HepG2 (cell line): ENCODE measurements at regions not wholly inside any gene's neighbourhood (a gene's known extent, or its start where the extent isn't known, plus 50 kb on each side); places are given as distances from the start of the nearest gene placed in this dataset.

Source experiments
- ATAC-seq: fragments of 200-7000 bp; cut with Tn5 transposase; 3 replicates; pipeline ENCODE4 v1.9.1; 2020; ENCODE audit warnings: mild to moderate bottlenecking, moderate library complexity
- BruUV-seq: library from RNA; stranded (reverse); fragments of 400-500 nt; replicated peaks from 2 replicates; lab custom pipeline; 2021; lab: Mats Ljungman, UMichigan
- CTCF ChIA-PET: fragments of 300-600 bp; formaldehyde crosslinking; extraction: SDS; loops from one replicate; lab custom pipeline; 2021; ENCODE audit warnings: low total read pairs, inconsistent platforms, low intra/inter-chr PET ratio; lab: Yijun Ruan, JAX
- POLR2A ChIA-PET: fragments of 350-600 bp; sonication (Branson Sonifier 250); formaldehyde crosslinking; loops from one replicate; lab custom pipeline; 2020; ENCODE audit warnings: antibody characterized with exemption, inconsistent platforms; lab: Yijun Ruan, JAX
- DNase-seq: peaks from one replicate; pipeline ENCODE4 v3.0.0-alpha.2; 2015; ENCODE audit warnings: low spot score
- FAIRE-seq: peaks from 3 replicates; lab custom pipeline; 2011; peaks lifted over from hg19 to GRCh38; lab: Jason Lieb, UNC
- H2AFZ ChIP-seq: one replicate; pipeline ENCODE4 v1.6.1; 2011; ENCODE audit warnings: low read length, inconsistent platforms
- H3K27ac ChIP-seq: fragments of 300-600 bp; 3 replicates; pipeline ENCODE4 v1.8.0; 2011; ENCODE audit warnings: mixed run types, mild to moderate bottlenecking, mixed read lengths, low read length, inconsistent platforms; ENCODE audit not compliant: insufficient read depth; ENCODE audit errors: extremely low read length
- H3K27me3 ChIP-seq, 2 experiments: fragments of 200-600 bp in 1 of 2; 2 replicates in 1 of 2; 3 replicates in 1 of 2; pipeline versions ENCODE4 v1.6.0 to v1.8.0; 2011; ENCODE audit warnings: low read length in 2 of 2, mild to moderate bottlenecking in 2 of 2, moderate library complexity in 2 of 2, inconsistent platforms in 1 of 2; ENCODE audit not compliant: insufficient read depth in 2 of 2, control insufficient read depth in 1 of 2
- H3K36me3 ChIP-seq, 2 experiments: fragments of 200-600 bp in 1 of 2; replicated peaks in 1 of 2; 2 replicates in 1 of 2; 3 replicates in 1 of 2; pipeline versions ENCODE4 v1.5.1 to v1.8.0; 2011; ENCODE audit warnings: low read length in 2 of 2, inconsistent platforms in 1 of 2; ENCODE audit not compliant: insufficient read depth in 2 of 2, control insufficient read depth in 1 of 2
- H3K4me1 ChIP-seq: 2 replicates; pipeline ENCODE4 v1.5.1; 2012; ENCODE audit warnings: low read length, inconsistent platforms; ENCODE audit not compliant: insufficient read depth
- H3K4me2 ChIP-seq: 2 replicates; pipeline ENCODE4 v1.6.0; 2011; ENCODE audit warnings: low read depth, low read length, inconsistent platforms
- H3K4me3 ChIP-seq, 3 experiments: fragments of 200-600 bp in 1 of 3; sonication (generic), shearing (Covaris generic) in 1 of 3; replicated peaks in 1 of 3; 2 replicates each; pipeline ENCODE4 v1.5.1; 2011 to 2016; ENCODE audit warnings: low read length in 3 of 3, inconsistent platforms in 2 of 3, low read depth in 2 of 3, mild to moderate bottlenecking in 2 of 3, control low read depth in 1 of 3, mixed read lengths in 1 of 3; ENCODE audit not compliant: insufficient read depth in 1 of 3
- H3K79me2 ChIP-seq: one replicate; pipeline ENCODE4 v1.6.1; 2011; ENCODE audit warnings: low read length, inconsistent platforms; ENCODE audit not compliant: insufficient read depth
- H3K9ac ChIP-seq: 2 replicates; pipeline ENCODE4 v1.6.0; 2011; ENCODE audit warnings: mild to moderate bottlenecking, low read depth, low read length, inconsistent platforms; ENCODE audit not compliant: insufficient read depth
- H3K9me3 ChIP-seq: 2 replicates; pipeline ENCODE4 v1.5.1; 2012; ENCODE audit warnings: mild to moderate bottlenecking, low read length
- H4K20me1 ChIP-seq: 2 replicates; pipeline ENCODE4 v1.6.0; 2011; ENCODE audit warnings: inconsistent platforms, mild to moderate bottlenecking, low read length, moderate library complexity; ENCODE audit not compliant: insufficient read depth
- CENPBD1 ChIP-seq: sonication (generic); formaldehyde crosslinking; IDR thresholded peaks from 2 replicates; pipeline ENCODE4 v1.8.0; 2022; ENCODE audit warnings: missing genetic modification reagents, low read depth, mild to moderate bottlenecking, borderline replicate concordance
- HBP1 ChIP-seq: IDR thresholded peaks from 2 replicates; pipeline ENCODE4 v1.6.1; 2016; ENCODE audit warnings: low read depth, control low read depth
- HOXA9 ChIP-seq: sonication (generic); formaldehyde crosslinking; IDR thresholded peaks from 2 replicates; pipeline ENCODE4 v1.8.1; 2022; ENCODE audit warnings: missing genetic modification reagents, mild to moderate bottlenecking, moderate library complexity, borderline replicate concordance
- PATZ1 ChIP-seq: sonication (generic); formaldehyde crosslinking; IDR thresholded peaks from 2 replicates; pipeline ENCODE4 v1.4.0; 2020; ENCODE audit warnings: missing genetic modification reagents
- PRDM10 ChIP-seq: sonication (generic); formaldehyde crosslinking; IDR thresholded peaks from 2 replicates; pipeline ENCODE4 v1.4.0; 2020; ENCODE audit warnings: low read depth, missing genetic modification reagents
- REL ChIP-seq: sonication (generic); formaldehyde crosslinking; conservative IDR thresholded peaks from 2 replicates; pipeline ENCODE4 v1.8.0; 2022; ENCODE audit warnings: mild to moderate bottlenecking, missing genetic modification reagents, moderate library complexity
- SIX1 ChIP-seq: sonication (generic); formaldehyde crosslinking; IDR thresholded peaks from 2 replicates; pipeline ENCODE4 v1.4.0; 2020; ENCODE audit warnings: missing genetic modification reagents, borderline replicate concordance
- ZBTB20 ChIP-seq: sonication (generic); formaldehyde crosslinking; IDR thresholded peaks from 2 replicates; pipeline ENCODE4 v1.8.1; 2023; ENCODE audit warnings: missing genetic modification reagents, low read depth, mild to moderate bottlenecking, borderline replicate concordance
- ZBTB46 ChIP-seq: sonication (generic); formaldehyde crosslinking; IDR thresholded peaks from 2 replicates; pipeline ENCODE4 v1.4.0; 2020; ENCODE audit warnings: mild to moderate bottlenecking, missing genetic modification reagents, borderline replicate concordance
- ZNF225 ChIP-seq: sonication (generic); formaldehyde crosslinking; IDR thresholded peaks from 2 replicates; pipeline ENCODE4 v1.4.0; 2020; ENCODE audit warnings: mild to moderate bottlenecking, missing genetic modification reagents
- ZNF441 ChIP-seq: sonication (generic); formaldehyde crosslinking; IDR thresholded peaks from 2 replicates; pipeline ENCODE4 v1.7.0; 2021; ENCODE audit warnings: missing genetic modification reagents, borderline replicate concordance
- ZNF644 ChIP-seq: IDR thresholded peaks from 2 replicates; pipeline ENCODE4 v1.6.1; 2016; ENCODE audit warnings: low read depth
- ZNF773 ChIP-seq: sonication (generic); formaldehyde crosslinking; IDR thresholded peaks from 2 replicates; pipeline ENCODE4 v1.4.0; 2020; ENCODE audit warnings: missing genetic modification reagents, borderline replicate concordance
- ZNF784 ChIP-seq: sonication (generic); formaldehyde crosslinking; IDR thresholded peaks from 2 replicates; pipeline ENCODE4 v1.5.1; 2020; ENCODE audit warnings: missing genetic modification reagents, mild to moderate bottlenecking, borderline replicate concordance
- ZSCAN30 ChIP-seq: sonication (generic); formaldehyde crosslinking; IDR thresholded peaks from 2 replicates; pipeline ENCODE4 v1.5.0; 2020; ENCODE audit warnings: mild to moderate bottlenecking, missing genetic modification reagents
- WGBS: methylation state at CpG from one replicate; pipeline ENCODE4 v1.1.6; 2017; ENCODE audit warnings: low lambda C conversion rate; 5-methylcytosine and 5-hydroxymethylcytosine counted together
- in situ Hi-C: cut with HindIII; loops from 2 replicates; pipeline ENCODE4 v1.10.0; 2017; ENCODE audit warnings: low pct_unique_long_range_greater_than_20kb; ENCODE audit not compliant: extremely low pct_ligation_motif_present
- intact Hi-C: fragments of 100-400 bp; cut with micrococcal nuclease; formaldehyde crosslinking; loops from one replicate; pipeline ENCODE4 v1.10.0; 2022; ENCODE audit not compliant: unreplicated experiment

GRCh38 chr3:104316118-104316517 is 1050.6 kb upstream of the ALCAM start:
- Histone ChIP-seq H3K4me3 (no peak overlapping the region), H3K4me2 (no peak overlapping the region), H3K27ac (no peak overlapping the region), H3K4me1 (no peaks in the 10 kb centered on the region), H4K20me1 (no peaks in the 10 kb centered on the region), H3K36me3 (no peaks in the 10 kb centered on the region), H3K27me3 (no peaks in the 10 kb centered on the region; a peak in 1 of 5 replicates), H3K9ac (no peak overlapping the region), H2AFZ (no peak overlapping the region), H3K79me2 (no peaks in the 10 kb centered on the region), H3K9me3 (peaks cover 50% of the 10 kb centered on the region)
- intact Hi-C loops (no loop called here), in situ Hi-C loops (no loop called here)
- FAIRE-seq (no peak), ATAC-seq (no peak), DNase-seq (no peak)
- ChIA-PET CTCF (no interaction called here), POLR2A (no interaction called here)
- BruUV-seq, result no TSS peak
- WGBS, result 0% methylated on average over 1 of the region's 1 CpG
- no peak for TF ChIP-seq REL (CRISPR knock-in tag)
- TF ChIP-seq PATZ1 (CRISPR knock-in tag), result no peak
- TF ChIP-seq ZBTB20 (CRISPR knock-in tag), result no peak
- no peak for TF ChIP-seq ZBTB46
- TF ChIP-seq ZNF784, result no peak
- TF ChIP-seq CENPBD1 (CRISPR knock-in tag), result no peak
- TF ChIP-seq PRDM10 (CRISPR knock-in tag), result no peak
- TF ChIP-seq ZNF773, result no peak
- TF ChIP-seq ZNF644 (CRISPR knock-in tag), result no peak
- TF ChIP-seq SIX1 (CRISPR knock-in tag), result no peak
- TF ChIP-seq HOXA9 (CRISPR knock-in tag), result no peak
- TF ChIP-seq ZNF441 (CRISPR knock-in tag), result no peak
- TF ChIP-seq ZNF225 (CRISPR knock-in tag), result no peak
- TF ChIP-seq ZSCAN30 (CRISPR knock-in tag), result no peak
- TF ChIP-seq HBP1, result no peak
